HG03135 (cell line): ENCODE measurements at regions not wholly inside any gene's neighbourhood (a gene's known extent, or its start where the extent isn't known, plus 50 kb on each side); places are given as distances from the start of the nearest gene placed in this dataset.

ENCODE experiments used
- ATAC-seq: cut with Tn5 transposase; IDR thresholded peaks from one replicate; pipeline ENCODE4 v1.9.1; 2021; ENCODE audit warnings: mild to moderate bottlenecking, moderate library complexity; ENCODE audit not compliant: unreplicated experiment

GRCh38 chr1:87714278-87714677 is 385.6 kb downstream of the LMO4 start:
- ATAC-seq: no peak

DNA sequence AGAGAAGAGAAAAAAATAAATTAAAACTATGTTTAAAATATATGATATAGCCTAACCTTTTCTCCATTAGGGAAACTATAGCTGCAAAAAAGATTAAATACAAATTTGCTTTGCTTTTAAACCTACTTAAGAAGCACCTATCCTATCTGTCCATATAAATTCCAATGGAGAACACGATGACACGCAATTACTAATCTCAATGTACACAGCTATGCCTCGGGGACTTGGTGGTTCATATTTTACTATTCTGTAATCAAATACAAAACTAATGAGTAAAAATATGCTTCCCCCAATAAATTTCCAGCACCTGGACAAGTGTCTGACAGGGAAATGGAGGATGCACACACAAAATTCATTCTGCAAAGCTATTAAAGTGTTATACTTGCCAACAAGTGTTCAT is 386.4 kb downstream of the LMO4 start:
- no peak for ATAC-seq

GRCh38 chr1:87715471-87715870 is 386.8 kb downstream of the LMO4 start:
- ATAC-seq: no peak

GRCh38 chr1:87717157-87717670 is 388.5 kb downstream of the LMO4 start:
- ATAC-seq: no peak

- no peak for ATAC-seq
Observed at GRCh38 chr1:87718241-87718950, 389.7 kb downstream of the LMO4 start.

DNA sequence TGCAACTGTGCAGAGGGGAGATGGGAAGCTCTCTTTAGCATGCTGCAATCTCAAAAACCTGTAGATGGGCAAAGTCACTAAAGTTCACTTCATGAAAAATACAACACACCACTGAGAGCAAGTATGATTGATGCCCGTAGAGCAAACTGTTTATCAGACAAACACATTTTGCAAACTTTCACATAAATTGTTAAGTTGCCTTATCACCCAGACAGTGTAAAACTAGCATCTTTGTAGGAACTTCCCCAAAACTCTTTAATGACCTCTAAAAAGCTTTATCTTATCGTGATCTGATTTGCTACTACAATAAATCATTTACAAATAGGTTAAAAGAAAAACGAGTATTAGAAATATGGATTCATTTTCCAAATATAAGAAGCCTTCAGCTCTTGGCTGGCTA is 391.0 kb downstream of the LMO4 start:
- no peak for ATAC-seq

DNA sequence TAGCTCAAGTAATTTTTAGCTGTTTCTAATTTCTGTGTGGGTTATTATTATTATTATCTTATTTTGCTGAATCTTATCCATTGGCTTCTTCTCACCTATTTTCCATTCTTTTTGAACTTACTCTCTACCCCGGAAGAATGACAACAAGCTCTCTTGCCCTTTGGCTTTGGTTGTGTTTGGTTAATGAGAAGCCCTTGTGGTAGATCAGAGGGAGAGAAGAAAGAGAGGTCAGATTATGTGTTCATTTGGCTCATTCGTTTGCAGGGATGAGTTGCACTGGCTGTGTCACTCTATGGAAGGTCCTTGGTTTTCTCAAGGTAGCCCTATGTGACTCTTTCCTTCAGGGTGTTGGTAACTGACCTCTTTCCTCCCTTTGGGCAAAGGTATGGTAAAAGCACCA is 391.9 kb downstream of the LMO4 start:
- ATAC-seq: no peak

- ATAC-seq: no peak
Observed at GRCh38 chr1:87723193-87723592, 394.5 kb downstream of the LMO4 start.

GRCh38 chr1:87728169-87728568 is 399.5 kb downstream of the LMO4 start:
- ATAC-seq: no peak

- no peak for ATAC-seq
Observed at GRCh38 chr1:87730274-87731216, 401.9 kb downstream of the LMO4 start.

GRCh38 chr1:87733386-87733785 is 404.7 kb downstream of the LMO4 start:
- ATAC-seq: no peak

DNA sequence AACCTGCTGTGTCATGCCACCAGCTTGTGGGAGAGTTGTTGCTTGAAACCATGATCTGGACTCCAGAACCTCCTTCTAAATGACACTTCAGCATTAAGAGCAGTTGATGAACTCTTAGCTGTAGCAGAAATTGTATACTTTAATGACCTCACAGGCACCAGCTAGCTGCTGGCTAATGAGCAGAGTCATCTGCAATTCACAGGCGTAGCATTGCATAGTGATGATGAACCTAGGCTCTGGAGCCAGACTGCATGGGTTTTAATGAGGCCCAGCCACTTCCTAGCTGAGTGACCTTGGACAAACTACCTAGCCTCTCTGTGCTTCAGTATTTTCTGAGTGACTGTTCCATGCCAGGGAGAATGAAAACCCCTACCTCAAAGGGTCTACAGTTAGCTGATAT is 407.1 kb downstream of the LMO4 start:
- no peak for ATAC-seq

DNA sequence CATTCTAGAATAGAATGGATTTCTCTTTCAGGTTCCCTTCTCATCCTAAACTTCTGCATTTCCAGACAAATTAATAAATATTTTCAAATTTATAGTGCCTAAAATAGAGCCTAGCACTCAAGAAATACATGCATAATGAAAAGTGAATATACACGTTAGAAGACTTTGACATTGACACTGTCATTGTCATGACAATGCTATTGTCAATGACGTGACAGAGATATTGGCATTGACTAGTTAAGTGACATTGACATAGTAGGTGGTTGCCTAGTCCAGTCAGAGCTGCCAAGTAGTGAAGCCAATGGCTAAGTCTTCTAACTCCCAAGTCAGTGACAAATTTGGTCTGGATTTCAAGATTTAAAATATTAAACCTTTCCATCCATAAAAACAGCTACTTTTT is 410.5 kb downstream of the LMO4 start:
- ATAC-seq: no peak

DNA sequence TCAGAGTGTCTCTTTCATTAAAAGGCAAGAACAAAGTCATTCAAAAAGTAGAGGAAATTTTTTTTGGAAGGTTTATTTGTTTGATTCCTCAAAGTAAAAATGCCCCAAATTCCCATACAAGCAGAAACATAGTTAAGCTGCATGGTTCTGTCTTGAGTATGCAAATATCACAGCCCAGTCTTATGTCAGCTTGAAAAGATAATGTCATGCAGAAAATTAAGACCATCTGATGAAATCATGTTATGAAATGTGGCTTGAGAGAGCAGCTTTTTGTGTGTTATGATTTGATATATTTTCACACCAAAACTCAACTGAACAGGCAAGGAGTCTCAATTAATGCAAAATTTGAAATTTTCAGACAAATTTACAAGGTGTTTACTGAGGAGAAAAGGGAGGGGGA is 411.0 kb downstream of the LMO4 start:
- no peak for ATAC-seq

GRCh38 chr1:87743256-87743655 is 414.6 kb downstream of the LMO4 start:
- ATAC-seq: no peak

DNA sequence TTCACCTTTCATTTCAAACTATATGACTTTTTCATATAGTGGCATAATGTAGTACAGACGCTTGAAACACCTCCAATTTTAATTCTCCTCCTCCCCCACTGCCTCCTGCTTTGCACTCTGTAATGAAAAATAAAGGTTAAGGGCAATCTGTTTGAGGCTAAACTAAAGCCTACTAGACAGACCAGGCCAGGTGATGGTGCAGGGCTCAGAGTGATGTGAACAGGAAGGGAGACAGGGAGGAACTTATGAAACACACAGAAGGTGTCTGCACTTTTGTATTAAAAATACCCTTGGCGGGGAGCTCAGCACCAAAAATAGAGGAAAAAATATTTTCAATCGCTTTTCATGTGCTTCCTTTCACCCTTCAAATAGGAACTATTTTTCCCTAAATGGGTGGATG is 415.4 kb downstream of the LMO4 start:
- ATAC-seq: no peak

GRCh38 chr1:87744763-87745162 is 416.1 kb downstream of the LMO4 start:
- ATAC-seq: no peak

- ATAC-seq: no peak
Observed at GRCh38 chr1:87753366-87753765, 424.7 kb downstream of the LMO4 start.

DNA sequence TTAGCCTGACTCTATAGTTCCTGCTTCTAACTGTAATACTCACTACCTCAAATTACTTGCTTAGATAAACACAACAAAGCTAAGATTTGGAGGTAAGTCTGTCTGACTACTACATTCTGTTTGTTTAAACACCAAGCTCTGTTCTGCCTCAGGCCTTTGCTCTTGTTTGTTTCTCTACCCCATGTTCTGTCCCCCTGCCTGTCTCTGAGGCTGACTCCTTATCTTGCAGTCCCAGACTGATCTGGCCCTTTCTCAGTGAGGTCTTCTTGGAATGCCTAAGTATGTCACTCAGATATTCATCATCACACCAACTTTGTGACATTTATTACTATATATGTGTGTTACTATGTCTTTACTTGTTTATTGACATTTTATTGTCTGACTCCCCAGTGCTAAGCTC is 425.5 kb downstream of the LMO4 start:
- no peak for ATAC-seq

DNA sequence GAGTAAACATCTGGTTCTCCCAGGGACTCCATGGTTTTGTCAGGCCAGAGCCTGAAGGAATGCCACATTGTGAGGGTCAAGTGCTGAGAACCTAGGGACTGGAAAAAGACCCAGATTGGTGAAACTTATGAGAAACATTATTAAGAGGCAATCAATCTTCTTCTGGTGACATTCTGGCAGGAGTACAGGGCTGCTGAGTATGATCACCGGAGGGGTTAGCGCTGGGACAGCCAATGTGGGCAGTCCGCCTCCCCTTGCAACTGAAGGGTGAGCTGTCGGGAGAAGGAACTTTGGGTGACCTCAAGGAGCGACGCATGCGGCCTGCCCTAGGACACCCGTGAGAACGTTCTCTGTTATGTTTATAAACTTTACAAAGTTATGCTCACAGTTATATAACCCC is 429.0 kb downstream of the LMO4 start:
- no peak for ATAC-seq

DNA sequence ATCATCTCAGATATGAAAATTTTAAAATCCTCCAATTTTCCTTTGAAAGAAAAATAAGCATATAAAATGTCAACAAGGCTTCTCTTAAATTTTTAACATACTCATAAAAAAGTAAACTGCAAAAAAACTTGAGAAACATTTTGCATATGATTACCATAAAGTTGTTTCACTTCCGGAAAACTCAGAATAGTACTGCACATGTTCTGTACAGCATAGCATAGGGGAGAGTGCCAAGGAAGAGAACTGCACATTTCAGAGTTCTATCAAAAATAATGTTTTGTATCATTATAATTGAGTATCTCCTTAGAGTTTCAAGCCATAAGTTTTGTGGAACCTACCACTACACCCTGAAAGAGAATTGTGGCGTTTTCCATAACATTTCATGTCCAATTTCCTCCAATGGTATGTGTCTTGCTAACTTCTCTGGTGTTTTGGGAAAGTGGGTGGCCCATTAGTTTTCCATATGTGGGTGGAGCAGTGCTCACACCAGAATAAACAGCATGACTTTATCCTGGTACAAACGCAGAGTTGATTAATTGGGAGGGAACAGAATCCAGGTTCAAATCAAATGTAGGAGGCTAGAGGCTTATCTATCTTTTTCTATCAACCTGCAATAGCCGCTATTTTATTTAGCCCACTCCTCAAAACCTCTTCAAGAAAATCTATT is 430.9 kb downstream of the LMO4 start:
- no peak for ATAC-seq
